ENCODE measurements at regions not wholly inside any gene's neighbourhood (a gene's known extent, or its start where the extent isn't known, plus 50 kb on each side); places are given as distances from the start of the nearest gene placed in this dataset.

DNA sequence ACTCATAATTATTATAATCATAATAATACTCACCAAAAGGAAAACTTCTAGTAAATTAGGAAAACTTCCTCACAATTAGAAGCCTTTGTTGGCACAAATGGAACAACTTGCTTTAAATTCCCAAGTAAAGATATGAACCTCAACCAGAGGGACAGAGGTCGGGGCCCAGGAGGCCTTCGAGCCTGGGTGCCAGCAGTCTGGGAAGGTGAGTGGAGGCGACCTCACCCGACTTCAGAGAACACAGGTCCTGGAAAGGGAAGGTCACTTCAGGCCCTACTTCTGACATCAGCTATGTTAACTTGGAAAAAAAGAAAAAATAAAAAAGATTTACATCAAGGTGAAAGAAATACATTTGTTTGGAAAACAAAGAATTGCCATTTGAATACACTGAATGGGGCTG lies 350.0 kb upstream of the MYT1L start:
- no peaks in the 10 kb centered on the region for H3K27me3 ChIP-seq (ENCODE audit: low read length)
- no peak overlapping the region for H3K4me2 ChIP-seq (ENCODE audit: low read depth, low read length, poor library complexity, severe bottlenecking)
- TF ChIP-seq, protein P1, sequence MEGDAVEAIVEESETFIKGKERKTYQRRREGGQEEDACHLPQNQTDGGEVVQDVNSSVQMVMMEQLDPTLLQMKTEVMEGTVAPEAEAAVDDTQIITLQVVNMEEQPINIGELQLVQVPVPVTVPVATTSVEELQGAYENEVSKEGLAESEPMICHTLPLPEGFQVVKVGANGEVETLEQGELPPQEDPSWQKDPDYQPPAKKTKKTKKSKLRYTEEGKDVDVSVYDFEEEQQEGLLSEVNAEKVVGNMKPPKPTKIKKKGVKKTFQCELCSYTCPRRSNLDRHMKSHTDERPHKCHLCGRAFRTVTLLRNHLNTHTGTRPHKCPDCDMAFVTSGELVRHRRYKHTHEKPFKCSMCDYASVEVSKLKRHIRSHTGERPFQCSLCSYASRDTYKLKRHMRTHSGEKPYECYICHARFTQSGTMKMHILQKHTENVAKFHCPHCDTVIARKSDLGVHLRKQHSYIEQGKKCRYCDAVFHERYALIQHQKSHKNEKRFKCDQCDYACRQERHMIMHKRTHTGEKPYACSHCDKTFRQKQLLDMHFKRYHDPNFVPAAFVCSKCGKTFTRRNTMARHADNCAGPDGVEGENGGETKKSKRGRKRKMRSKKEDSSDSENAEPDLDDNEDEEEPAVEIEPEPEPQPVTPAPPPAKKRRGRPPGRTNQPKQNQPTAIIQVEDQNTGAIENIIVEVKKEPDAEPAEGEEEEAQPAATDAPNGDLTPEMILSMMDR (IDR thresholded peaks at IDR 0.05; ENCODE audit: insufficient read depth, low read length, poor library complexity, severe bottlenecking) = no peak
- TF ChIP-seq EZH2phosphoT487 (conservative IDR thresholded peaks at IDR 0.05; ENCODE audit: low read length) = no peak
- no peak overlapping the region for H3K27ac ChIP-seq (ENCODE audit: low read depth, low read length)
- no peak overlapping the region for H2AFZ ChIP-seq (ENCODE audit: low read depth, low read length, severe bottlenecking)
- no peaks in the 10 kb centered on the region for H3F3A ChIP-seq (ENCODE audit: insufficient read depth)
- H3K79me2 ChIP-seq (ENCODE audit: insufficient read depth, low read length) = no peaks in the 10 kb centered on the region
- no peak overlapping the region for H3K4me3 ChIP-seq (ENCODE audit: insufficient read depth, low read length, poor library complexity, severe bottlenecking)
- no peak overlapping the region for H3K9ac ChIP-seq (ENCODE audit: low read length)
- no peaks in the 10 kb centered on the region for H4K20me1 ChIP-seq (ENCODE audit: low read depth, low read length)
- H3K36me3 ChIP-seq (ENCODE audit: low read length) = no peaks in the 10 kb centered on the region
- H3K9me3 ChIP-seq (ENCODE audit: insufficient read depth, low read length) = no peaks in the 10 kb centered on the region
- H3K9me2 ChIP-seq (replicated peaks; ENCODE audit: insufficient read depth, low read length) = no peaks in the 10 kb centered on the region

DNA sequence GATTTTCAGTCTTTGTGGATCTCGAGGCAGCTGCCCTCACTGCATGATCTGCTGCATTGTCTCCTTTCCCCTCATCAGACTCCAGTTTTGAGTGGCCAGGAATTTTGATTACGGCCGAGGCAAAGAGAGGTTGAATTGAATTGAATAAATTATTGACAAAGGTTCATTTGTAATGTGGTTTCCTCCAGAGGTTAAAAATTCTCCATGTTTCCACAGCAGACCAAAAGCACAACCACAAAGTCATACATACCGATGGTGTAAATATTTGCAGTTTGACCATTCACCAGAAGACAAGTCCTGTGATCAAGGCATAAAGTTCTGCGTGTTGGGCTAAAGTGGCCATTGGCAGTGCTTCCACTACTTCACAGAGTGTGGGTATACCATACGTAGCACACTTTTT lies 343.8 kb upstream of the MYT1L start:
- no peak overlapping the region for H3K27ac ChIP-seq (ENCODE audit: low read depth, low read length)
- no peak overlapping the region for H3K4me3 ChIP-seq (ENCODE audit: insufficient read depth, low read length, poor library complexity, severe bottlenecking)
- H3K79me2 ChIP-seq (ENCODE audit: insufficient read depth, low read length) = no peaks in the 10 kb centered on the region
- no peaks in the 10 kb centered on the region for H3K27me3 ChIP-seq (ENCODE audit: low read length)
- no peak overlapping the region for H3K4me2 ChIP-seq (ENCODE audit: low read depth, low read length, poor library complexity, severe bottlenecking)
- no peak overlapping the region for H2AFZ ChIP-seq (ENCODE audit: low read depth, low read length, severe bottlenecking)
- TF ChIP-seq, protein P1 (IDR thresholded peaks at IDR 0.05; ENCODE audit: insufficient read depth, low read length, poor library complexity, severe bottlenecking) = no peak
- no peak for TF ChIP-seq EZH2phosphoT487 (conservative IDR thresholded peaks at IDR 0.05; ENCODE audit: low read length)
- no peaks in the 10 kb centered on the region for H3F3A ChIP-seq (ENCODE audit: insufficient read depth)
- no peaks in the 10 kb centered on the region for H3K9me3 ChIP-seq (ENCODE audit: insufficient read depth, low read length)
- no peaks in the 10 kb centered on the region for H4K20me1 ChIP-seq (ENCODE audit: low read depth, low read length)
- H3K9me2 ChIP-seq (replicated peaks; ENCODE audit: insufficient read depth, low read length) = no peaks in the 10 kb centered on the region
- no peak overlapping the region for H3K9ac ChIP-seq (ENCODE audit: low read length)
- no peaks in the 10 kb centered on the region for H3K36me3 ChIP-seq (ENCODE audit: low read length)

DNA sequence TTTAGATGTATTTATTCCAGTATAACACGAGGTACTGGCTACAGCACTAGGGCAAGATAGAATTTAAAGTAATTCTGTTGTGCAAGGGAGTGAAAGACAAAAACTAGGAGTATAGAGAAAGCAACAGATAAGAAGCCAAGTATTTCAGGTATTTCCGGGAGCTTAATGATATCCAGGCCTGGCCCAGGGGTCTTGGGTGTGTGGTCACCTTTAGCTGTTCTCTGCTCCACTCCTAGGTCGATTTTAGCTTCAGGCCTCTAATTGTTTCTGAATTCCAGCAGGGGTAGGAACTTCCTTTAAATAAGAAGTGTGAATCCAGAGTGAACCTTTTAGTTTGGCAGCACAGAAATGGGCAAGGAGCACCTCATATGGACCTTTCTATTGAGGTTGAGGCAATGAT lies 342.3 kb upstream of the MYT1L start:
- H3K9me3 ChIP-seq (ENCODE audit: insufficient read depth, low read length) = no peaks in the 10 kb centered on the region
- no peak for TF ChIP-seq EZH2phosphoT487 (conservative IDR thresholded peaks at IDR 0.05; ENCODE audit: low read length)
- TF ChIP-seq, protein P1 (IDR thresholded peaks at IDR 0.05; ENCODE audit: insufficient read depth, low read length, poor library complexity, severe bottlenecking) = no peak
- H3K4me2 ChIP-seq (ENCODE audit: low read depth, low read length, poor library complexity, severe bottlenecking) = no peak overlapping the region
- no peaks in the 10 kb centered on the region for H3K79me2 ChIP-seq (ENCODE audit: insufficient read depth, low read length)
- no peaks in the 10 kb centered on the region for H4K20me1 ChIP-seq (ENCODE audit: low read depth, low read length)
- no peak overlapping the region for H2AFZ ChIP-seq (ENCODE audit: low read depth, low read length, severe bottlenecking)
- H3K9me2 ChIP-seq (replicated peaks; ENCODE audit: insufficient read depth, low read length) = no peaks in the 10 kb centered on the region
- no peak overlapping the region for H3K9ac ChIP-seq (ENCODE audit: low read length)
- no peaks in the 10 kb centered on the region for H3F3A ChIP-seq (ENCODE audit: insufficient read depth)
- H3K27me3 ChIP-seq (ENCODE audit: low read length) = no peaks in the 10 kb centered on the region
- H3K27ac ChIP-seq (ENCODE audit: low read depth, low read length) = no peak overlapping the region
- H3K4me3 ChIP-seq (ENCODE audit: insufficient read depth, low read length, poor library complexity, severe bottlenecking) = no peak overlapping the region
- H3K36me3 ChIP-seq (ENCODE audit: low read length) = no peaks in the 10 kb centered on the region

DNA sequence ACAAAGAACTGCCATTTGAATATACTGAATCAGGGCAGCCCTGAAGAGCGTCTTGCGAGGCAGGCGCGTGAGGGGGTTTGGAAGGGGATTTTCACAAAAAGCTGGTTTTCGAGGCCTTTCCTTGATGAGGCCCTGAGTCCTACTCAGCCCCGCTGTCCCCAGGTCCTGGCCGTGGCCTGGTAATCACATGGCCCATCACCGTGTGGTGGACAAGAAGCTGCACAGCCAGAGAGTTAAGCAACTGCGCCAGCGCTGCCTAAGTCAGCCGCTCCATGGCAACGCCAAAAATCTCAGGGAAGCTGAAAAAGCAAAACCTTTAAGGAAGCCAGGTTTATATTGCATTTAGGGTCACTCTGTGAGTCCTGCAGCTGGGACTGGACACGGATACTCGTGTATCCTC lies 341.2 kb upstream of the MYT1L start:
- Histone ChIP-seq H3K9me2 (replicated peaks; ENCODE audit: insufficient read depth, low read length) (no peaks in the 10 kb centered on the region), H3K36me3 (ENCODE audit: low read length) (no peaks in the 10 kb centered on the region), H3F3A (ENCODE audit: insufficient read depth) (no peaks in the 10 kb centered on the region), H3K27ac (ENCODE audit: low read depth, low read length) (no peak overlapping the region), H3K4me3 (ENCODE audit: insufficient read depth, low read length, poor library complexity, severe bottlenecking) (no peak overlapping the region), H4K20me1 (ENCODE audit: low read depth, low read length) (no peaks in the 10 kb centered on the region), H3K9ac (ENCODE audit: low read length) (no peak overlapping the region), H2AFZ (ENCODE audit: low read depth, low read length, severe bottlenecking) (no peak overlapping the region), H3K27me3 (ENCODE audit: low read length) (no peaks in the 10 kb centered on the region), H3K79me2 (ENCODE audit: insufficient read depth, low read length) (no peaks in the 10 kb centered on the region), H3K9me3 (ENCODE audit: insufficient read depth, low read length) (no peaks in the 10 kb centered on the region), H3K4me2 (ENCODE audit: low read depth, low read length, poor library complexity, severe bottlenecking) (no peak overlapping the region)
- no peak for TF ChIP-seq EZH2phosphoT487 (conservative IDR thresholded peaks at IDR 0.05; ENCODE audit: low read length)
- TF ChIP-seq, protein P1 (IDR thresholded peaks at IDR 0.05; ENCODE audit: insufficient read depth, low read length, poor library complexity, severe bottlenecking) = no peak

All from SU-DHL-6 (cell line).